GM12892 (cell line): ENCODE measurements at regions not wholly inside any gene's neighbourhood (a gene's known extent, or its start where the extent isn't known, plus 50 kb on each side); places are given as distances from the start of the nearest gene placed in this dataset.

ENCODE experiments used
- POLR2A ChIP-seq: IDR thresholded peaks from 2 replicates; pipeline ENCODE4 v1.6.1; 2011; ENCODE audit warnings: low read depth, low read length, control low read depth
- POLR2AphosphoS5 ChIP-seq: IDR thresholded peaks from 2 replicates; pipeline ENCODE4 v1.6.1; 2011; ENCODE audit warnings: low read depth, low read length, control low read depth

- no peak for TF ChIP-seq POLR2AphosphoS5
- no peak for TF ChIP-seq POLR2A
Measured at GRCh38 chr16:75781683-75782343, 55.5 kb upstream of the CPHXL start.
